CD4-positive, alpha-beta T cell (primary cell): ENCODE measurements at regions not wholly inside any gene's neighbourhood (a gene's known extent, or its start where the extent isn't known, plus 50 kb on each side); places are given as distances from the start of the nearest gene placed in this dataset.
"Not testable (repeated sequence)": the region's sequence is repeated elsewhere in the genome, so short reads cannot be mapped to it uniquely, and the experiment has no call there.

Source experiments
- ATAC-seq: fragments of 200-7000 bp; cut with Tn5 transposase; one replicate; pipeline ENCODE4 v1.10.0; 2022; ENCODE audit warnings: mild to moderate bottlenecking; ENCODE audit not compliant: poor library complexity
- CTCF ChIA-PET: fragments of 350-600 bp; sonication (Branson Sonifier 250); formaldehyde crosslinking; loops from one replicate; lab custom pipeline; 2021; ENCODE audit warnings: antibody characterized with exemption, inconsistent platforms; lab: Charles Lee
- POLR2A ChIA-PET: fragments of 350-600 bp; sonication (Branson Sonifier 250); formaldehyde crosslinking; loops from one replicate; lab custom pipeline; 2021; ENCODE audit warnings: antibody characterized with exemption, inconsistent platforms; lab: Charles Lee
- DNase-seq, 14 experiments: peaks; one replicate each; pipeline ENCODE4 v3.0.0-alpha.2; 2013 to 2020; ENCODE audit warnings: mixed read lengths in 2 of 14
- H3K27ac ChIP-seq, 2 donors: one replicate each; pipeline versions ENCODE4 v1.5.1 to v1.7.0; 2013; ENCODE audit warnings: low read length in 2 of 2, low read depth in 1 of 2, mild to moderate bottlenecking in 1 of 2
- H3K27me3 ChIP-seq, 2 experiments: 1 replicate in 1 of 2; 2 replicates in 1 of 2; pipeline versions ENCODE4 v1.6.1 to v1.7.0; 2013; ENCODE audit warnings: low read length in 2 of 2, control low read depth in 1 of 2, mild to moderate bottlenecking in 1 of 2, moderate library complexity in 1 of 2; ENCODE audit not compliant: insufficient read depth in 2 of 2, control insufficient read depth in 1 of 2
- H3K36me3 ChIP-seq: one replicate; pipeline ENCODE4 v1.6.1; 2013; ENCODE audit warnings: low read length, control low read depth; ENCODE audit not compliant: insufficient read depth
- H3K4me1 ChIP-seq: one replicate; pipeline ENCODE4 v1.6.1; 2013; ENCODE audit warnings: low read length, control low read depth; ENCODE audit not compliant: insufficient read depth
- H3K4me3 ChIP-seq: one replicate; pipeline ENCODE4 v1.5.1; 2013; ENCODE audit warnings: mild to moderate bottlenecking, low read length, moderate library complexity
- H3K9me3 ChIP-seq, 2 experiments: 1 replicate in 1 of 2; 2 replicates in 1 of 2; pipeline versions ENCODE4 v1.6.1 to v1.7.0; 2013; ENCODE audit warnings: low read length in 2 of 2, mild to moderate bottlenecking in 2 of 2, control low read depth in 1 of 2, moderate library complexity in 1 of 2; ENCODE audit not compliant: control insufficient read depth in 1 of 2, insufficient read depth in 1 of 2
- H3K27ac Mint-ChIP-seq: one replicate; pipeline ENCODE4 v1.8.0; 2020; ENCODE audit warnings: mixed read lengths
- H3K27me3 Mint-ChIP-seq: one replicate; pipeline ENCODE4 v1.8.0; 2021; ENCODE audit warnings: mixed read lengths
- H3K36me3 Mint-ChIP-seq: one replicate; pipeline ENCODE4 v1.8.0; 2021; ENCODE audit warnings: low read depth, mixed read lengths
- H3K4me1 Mint-ChIP-seq: one replicate; pipeline ENCODE4 v1.8.0; 2021; ENCODE audit warnings: low read depth, mixed read lengths
- H3K4me3 Mint-ChIP-seq: one replicate; pipeline ENCODE4 v1.8.0; 2020; ENCODE audit warnings: mild to moderate bottlenecking, mixed read lengths
- H3K9me3 Mint-ChIP-seq: one replicate; pipeline ENCODE4 v1.8.0; 2020; ENCODE audit warnings: mixed read lengths
- intact Hi-C, 2 experiments: fragments of 100-400 bp; cut with DNase I in 1 of 2; cut with micrococcal nuclease in 1 of 2; formaldehyde crosslinking; loops; one replicate each; pipeline versions ENCODE4 v1.15.1 to v1.9.0; 2023 to 2025; cut with DNase I, micrococcal nuclease
- TF ChIP-seq, protein P1 (sequence below): fragments of 200-600 bp; IDR thresholded peaks from one replicate; pipeline ENCODE4 v1.8.0; 2022; ENCODE audit warnings: antibody characterized with exemption, mild to moderate bottlenecking

DNA sequence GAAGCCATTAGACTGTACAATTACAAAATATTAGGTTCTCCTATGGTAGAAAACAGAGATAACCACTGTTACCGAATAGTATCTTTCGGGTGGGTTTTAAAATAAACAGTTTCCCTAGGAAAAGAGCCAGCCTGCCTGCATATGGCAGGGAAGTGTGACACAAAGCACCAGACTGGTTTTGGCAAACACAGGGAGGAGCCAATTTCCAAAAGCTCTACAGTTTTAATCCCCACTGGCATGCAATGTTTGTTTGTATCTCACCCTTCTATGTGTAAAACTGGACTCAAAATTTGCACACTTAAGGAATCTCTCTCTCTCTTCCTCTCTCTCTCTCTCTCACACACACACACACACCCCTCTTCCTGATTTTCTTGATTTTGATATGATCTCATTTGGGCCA is 261.7 kb downstream of the ETV1 start:
- H3K27ac Mint-ChIP-seq = no peak overlapping the region
- TF ChIP-seq, protein P1, sequence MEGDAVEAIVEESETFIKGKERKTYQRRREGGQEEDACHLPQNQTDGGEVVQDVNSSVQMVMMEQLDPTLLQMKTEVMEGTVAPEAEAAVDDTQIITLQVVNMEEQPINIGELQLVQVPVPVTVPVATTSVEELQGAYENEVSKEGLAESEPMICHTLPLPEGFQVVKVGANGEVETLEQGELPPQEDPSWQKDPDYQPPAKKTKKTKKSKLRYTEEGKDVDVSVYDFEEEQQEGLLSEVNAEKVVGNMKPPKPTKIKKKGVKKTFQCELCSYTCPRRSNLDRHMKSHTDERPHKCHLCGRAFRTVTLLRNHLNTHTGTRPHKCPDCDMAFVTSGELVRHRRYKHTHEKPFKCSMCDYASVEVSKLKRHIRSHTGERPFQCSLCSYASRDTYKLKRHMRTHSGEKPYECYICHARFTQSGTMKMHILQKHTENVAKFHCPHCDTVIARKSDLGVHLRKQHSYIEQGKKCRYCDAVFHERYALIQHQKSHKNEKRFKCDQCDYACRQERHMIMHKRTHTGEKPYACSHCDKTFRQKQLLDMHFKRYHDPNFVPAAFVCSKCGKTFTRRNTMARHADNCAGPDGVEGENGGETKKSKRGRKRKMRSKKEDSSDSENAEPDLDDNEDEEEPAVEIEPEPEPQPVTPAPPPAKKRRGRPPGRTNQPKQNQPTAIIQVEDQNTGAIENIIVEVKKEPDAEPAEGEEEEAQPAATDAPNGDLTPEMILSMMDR = no peak
- H3K9me3 Mint-ChIP-seq = no peaks in the 10 kb centered on the region
- ATAC-seq (no peak), DNase-seq (no peak)
- intact Hi-C loops = loop anchor here in 1 of 2 experiments (10.0 kb wide), 1 partner anchor 1043 kb away; the partner anchor contains the start of gene ARL4A
- Histone ChIP-seq H3K9me3 (peaks cover 0 to 4% of the 10 kb centered on the region in 2 experiments), H3K4me3 (no peak overlapping the region), H3K27me3 (no peaks in the 10 kb centered on the region), H3K27ac (no peak overlapping the region), H3K36me3 (no peaks in the 10 kb centered on the region), H3K4me1 (no peaks in the 10 kb centered on the region)
- ChIA-PET POLR2A (no interaction called here), CTCF (no interaction called here)
- no peaks in the 10 kb centered on the region for H3K36me3 Mint-ChIP-seq
- H3K4me1 Mint-ChIP-seq = no peaks in the 10 kb centered on the region
- no peak overlapping the region for H3K4me3 Mint-ChIP-seq
- no peaks in the 10 kb centered on the region for H3K27me3 Mint-ChIP-seq

DNA sequence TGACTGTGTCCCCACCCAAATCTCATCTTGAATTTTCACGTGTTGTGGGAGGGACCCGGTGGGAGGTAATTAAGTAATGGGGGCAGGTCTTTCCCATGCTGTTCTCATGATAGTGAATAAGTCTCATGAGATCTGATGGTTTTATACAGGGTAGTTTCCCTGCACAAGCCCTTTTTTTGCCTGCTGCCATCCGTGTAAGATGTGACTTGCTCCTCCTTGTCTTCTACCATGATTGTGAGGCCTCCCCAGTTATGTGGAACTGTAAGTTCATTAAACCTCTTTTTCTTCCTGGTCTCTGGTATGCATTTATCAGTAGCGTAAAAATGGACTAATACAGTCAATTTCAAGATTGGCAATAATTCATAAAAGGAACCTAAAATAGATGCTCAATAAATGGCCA is 261.0 kb downstream of the ETV1 start:
- H3K4me1 ChIP-seq, H3K27ac ChIP-seq, H3K27me3 Mint-ChIP-seq, H3K9me3 ChIP-seq, H3K36me3 ChIP-seq, POLR2A ChIA-PET, CTCF ChIA-PET, DNase-seq, H3K4me3 ChIP-seq, H3K4me1 Mint-ChIP-seq, H3K9me3 Mint-ChIP-seq, H3K27me3 ChIP-seq, H3K36me3 Mint-ChIP-seq, ATAC-seq, H3K27ac Mint-ChIP-seq, H3K4me3 Mint-ChIP-seq: not testable (repeated sequence)
- intact Hi-C loops = loop anchor here in 1 of 2 experiments (10.0 kb wide), 1 partner anchor 1044 kb away; the partner anchor contains the start of gene ARL4A

DNA sequence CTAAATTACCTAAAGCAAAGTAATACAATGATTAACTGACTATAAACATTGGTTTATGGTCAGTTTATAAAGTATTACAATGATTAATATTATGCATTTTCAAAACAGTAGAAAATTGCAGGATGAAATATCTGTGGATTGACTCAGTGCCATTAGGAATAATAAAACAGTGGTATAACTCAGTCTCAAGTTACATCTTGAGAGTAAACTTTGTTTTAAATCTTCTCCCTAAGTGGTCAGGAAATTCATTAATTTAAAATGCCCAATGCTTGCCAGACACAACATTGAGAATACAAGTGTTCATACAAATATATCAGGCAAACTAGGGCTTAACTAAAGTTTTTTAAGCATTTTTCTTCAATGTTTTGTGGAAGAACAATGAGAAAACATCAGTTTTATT is 257.8 kb downstream of the ETV1 start:
- H3K4me1 ChIP-seq = no peaks in the 10 kb centered on the region
- Mint-ChIP-seq H3K36me3 (no peaks in the 10 kb centered on the region), H3K27ac (no peak overlapping the region), H3K4me1 (no peaks in the 10 kb centered on the region), H3K4me3 (no peak overlapping the region), H3K9me3 (no peaks in the 10 kb centered on the region), H3K27me3 (no peaks in the 10 kb centered on the region)
- no peak overlapping the region for H3K27ac ChIP-seq
- ChIA-PET POLR2A (no interaction called here), CTCF (no interaction called here)
- intact Hi-C loops = no loop called here
- no peak for DNase-seq
- peaks cover 0 to 4% of the 10 kb centered on the region in 2 experiments for H3K9me3 ChIP-seq
- no peaks in the 10 kb centered on the region for H3K27me3 ChIP-seq
- H3K36me3 ChIP-seq = no peaks in the 10 kb centered on the region
- no peak overlapping the region for H3K4me3 ChIP-seq
- no peak for ATAC-seq
- TF ChIP-seq, protein P1 = no peak

DNA sequence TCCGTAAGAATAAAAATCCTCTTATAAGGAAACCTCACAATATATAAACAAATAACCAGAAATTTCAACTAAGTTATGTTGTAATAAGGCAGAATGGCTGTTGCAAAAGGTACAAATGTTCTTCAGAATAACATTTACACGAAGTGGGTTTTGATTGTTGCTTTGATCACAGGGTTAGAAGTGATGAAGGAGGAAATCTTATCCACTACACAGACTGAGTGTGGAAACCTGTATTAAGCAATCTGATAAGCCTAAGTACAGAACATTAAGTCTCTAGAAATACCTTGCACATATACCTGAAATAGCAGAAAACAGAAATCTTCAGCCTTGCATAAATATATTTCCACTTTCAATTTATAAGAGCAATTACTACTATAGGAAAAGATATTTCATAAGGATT is 251.9 kb downstream of the ETV1 start:
- no peaks in the 10 kb centered on the region for H3K36me3 ChIP-seq
- no peak overlapping the region for H3K4me3 ChIP-seq
- TF ChIP-seq, protein P1 = no peak
- no peak overlapping the region for H3K4me3 Mint-ChIP-seq
- no peaks in the 10 kb centered on the region for H3K4me1 Mint-ChIP-seq
- H3K9me3 Mint-ChIP-seq = no peaks in the 10 kb centered on the region
- no peak overlapping the region for H3K27ac ChIP-seq
- no peaks in the 10 kb centered on the region for H3K27me3 Mint-ChIP-seq
- H3K36me3 Mint-ChIP-seq = no peaks in the 10 kb centered on the region
- ChIA-PET CTCF (no interaction called here), POLR2A (no interaction called here)
- no peak for DNase-seq
- no peaks in the 10 kb centered on the region for H3K4me1 ChIP-seq
- intact Hi-C loops = no loop called here
- ATAC-seq = no peak
- H3K9me3 ChIP-seq = no peaks in the 10 kb centered on the region
- H3K27ac Mint-ChIP-seq = no peak overlapping the region
- no peaks in the 10 kb centered on the region for H3K27me3 ChIP-seq
